H1 (cell line): ENCODE measurements at regions not wholly inside any gene's neighbourhood (a gene's known extent, or its start where the extent isn't known, plus 50 kb on each side); places are given as distances from the start of the nearest gene placed in this dataset.

ENCODE experiments used
- CTCF ChIA-PET: fragments of 300-600 bp; sonication (Branson Sonifier 250); formaldehyde crosslinking; loops from one replicate; lab custom pipeline; 2021; ENCODE audit not compliant: partially characterized antibody; lab: Charles Lee
- POLR2A ChIA-PET: fragments of 300-600 bp; sonication (Branson Sonifier 250); formaldehyde crosslinking; loops from one replicate; lab custom pipeline; 2021; ENCODE audit warnings: inconsistent platforms; ENCODE audit not compliant: partially characterized antibody; lab: Charles Lee
- DNase-seq, 2 experiments: peaks; one replicate each; pipeline versions ENCODE4 v3.0.0 to v3.0.0-alpha.2; 2010 to 2022; ENCODE audit warnings: low spot score in 2 of 2, low read depth in 1 of 2, mixed read lengths in 1 of 2
- FAIRE-seq: peaks from 2 replicates; lab custom pipeline; 2011; peaks lifted over from hg19 to GRCh38; lab: Jason Lieb, UNC
- H2AFZ ChIP-seq: 2 replicates; pipeline ENCODE4 v1.8.1; 2012; ENCODE audit warnings: low read length, inconsistent platforms
- H2AK5ac ChIP-seq: 2 replicates; pipeline ENCODE4 v1.6.1; 2013; ENCODE audit warnings: low read depth, low read length
- H2BK120ac ChIP-seq: replicated peaks from 2 replicates; pipeline ENCODE3; 2013; ENCODE audit warnings: low read depth, low read length, inconsistent platforms
- H2BK12ac ChIP-seq: 2 replicates; pipeline ENCODE4 v1.6.1; 2013; ENCODE audit warnings: low read depth, low read length
- H2BK15ac ChIP-seq: 2 replicates; pipeline ENCODE4 v1.6.1; 2013; ENCODE audit warnings: low read length
- H2BK20ac ChIP-seq: 2 replicates; pipeline ENCODE4 v1.6.1; 2013; ENCODE audit warnings: low read length
- H2BK5ac ChIP-seq: 2 replicates; pipeline ENCODE4 v1.6.1; 2013; ENCODE audit warnings: low read depth, low read length
- H3K14ac ChIP-seq: 2 replicates; pipeline ENCODE4 v1.6.1; 2013; ENCODE audit warnings: inconsistent platforms; ENCODE audit not compliant: insufficient read length
- H3K18ac ChIP-seq: 2 replicates; pipeline ENCODE4 v1.6.1; 2013; ENCODE audit warnings: low read length; ENCODE audit errors: extremely low read depth
- H3K23ac ChIP-seq: 2 replicates; pipeline ENCODE4 v1.6.1; 2013; ENCODE audit warnings: inconsistent platforms; ENCODE audit not compliant: insufficient read length
- H3K23me2 ChIP-seq: 2 replicates; pipeline ENCODE4 v1.6.1; 2013; ENCODE audit warnings: low read depth, low read length
- H3K27ac ChIP-seq: 2 replicates; pipeline ENCODE4 v1.6.1; 2011; ENCODE audit warnings: low read depth, low read length, inconsistent platforms
- H3K27me3 ChIP-seq, 4 experiments: replicated peaks in 1 of 4; 1 replicate in 1 of 4; 2 replicates in 3 of 4; pipeline versions ENCODE4 v1.6.1 to v1.8.1; 2011 to 2013; ENCODE audit warnings: low read length in 3 of 4, mild to moderate bottlenecking in 3 of 4, inconsistent platforms in 2 of 4, mixed read lengths in 2 of 4, moderate library complexity in 1 of 4; ENCODE audit not compliant: control insufficient read depth in 3 of 4, insufficient read depth in 3 of 4; ENCODE audit errors: extremely low read depth in 1 of 4
- H3K36me3 ChIP-seq, 4 experiments: 2 replicates each; pipeline versions ENCODE4 v1.6.1 to v1.8.1; 2011 to 2013; ENCODE audit warnings: mild to moderate bottlenecking in 4 of 4, low read length in 3 of 4, moderate library complexity in 2 of 4, control low read depth in 1 of 4, inconsistent platforms in 1 of 4; ENCODE audit not compliant: insufficient read depth in 4 of 4, control insufficient read depth in 2 of 4
- H3K4ac ChIP-seq: replicated peaks from 2 replicates; pipeline ENCODE3; 2013; ENCODE audit warnings: low read length, low read depth, mixed read lengths, inconsistent platforms; ENCODE audit not compliant: insufficient read length
- H3K4me1 ChIP-seq, 4 experiments: replicated peaks in 1 of 4; 1 replicate in 1 of 4; 2 replicates in 3 of 4; pipeline versions ENCODE4 v1.6.1 to v1.8.1; 2011 to 2013; ENCODE audit warnings: low read length in 3 of 4, inconsistent platforms in 2 of 4, mixed read lengths in 1 of 4; ENCODE audit not compliant: insufficient read depth in 4 of 4, control insufficient read depth in 3 of 4
- H3K4me2 ChIP-seq, 2 experiments: 2 replicates each; pipeline versions ENCODE4 v1.6.1 to v1.8.1; 2011 to 2013; ENCODE audit warnings: low read depth in 2 of 2, low read length in 2 of 2, control low read depth in 1 of 2, inconsistent platforms in 1 of 2, mild to moderate bottlenecking in 1 of 2; ENCODE audit not compliant: insufficient read depth in 1 of 2
- H3K4me3 ChIP-seq, 4 experiments: fragments of 200-600, 300-600 bp in 1 of 4; sonication (generic), shearing (Covaris generic), sonication (Bioruptor Twin) in 1 of 4; 2 replicates each; pipeline versions ENCODE4 v1.5.1 to v1.8.1; 2011 to 2016; ENCODE audit warnings: low read length in 4 of 4, low read depth in 3 of 4, control low read depth in 2 of 4, inconsistent platforms in 2 of 4, mild to moderate bottlenecking in 2 of 4, mixed read lengths in 1 of 4, moderate library complexity in 1 of 4; ENCODE audit not compliant: insufficient read depth in 2 of 4; ENCODE audit errors: extremely low read depth in 1 of 4
- H3K56ac ChIP-seq: replicated peaks from 2 replicates; pipeline ENCODE3; 2013; ENCODE audit warnings: low read depth, mild to moderate bottlenecking, mixed read lengths, low read length, inconsistent platforms; ENCODE audit not compliant: insufficient read length
- H3K79me1 ChIP-seq: 2 replicates; pipeline ENCODE4 v1.6.1; 2013; ENCODE audit warnings: low read depth, low read length, control low read depth
- H3K79me2 ChIP-seq, 2 experiments: 2 replicates each; pipeline versions ENCODE4 v1.6.1 to v1.8.1; 2012 to 2013; ENCODE audit warnings: low read length in 2 of 2, mild to moderate bottlenecking in 2 of 2, inconsistent platforms in 1 of 2; ENCODE audit not compliant: insufficient read depth in 2 of 2, control insufficient read depth in 1 of 2
- H3K9ac ChIP-seq, 4 experiments: replicated peaks in 1 of 4; 1 replicate in 1 of 4; 2 replicates in 3 of 4; pipeline versions ENCODE4 v1.6.1 to v1.8.1; 2011 to 2013; ENCODE audit warnings: low read depth in 3 of 4, low read length in 3 of 4, control low read depth in 2 of 4, mild to moderate bottlenecking in 2 of 4, moderate library complexity in 2 of 4, inconsistent platforms in 1 of 4; ENCODE audit errors: extremely low read depth in 1 of 4
- H3K9me3 ChIP-seq, 2 experiments: 2 replicates each; pipeline versions ENCODE4 v1.6.1 to v1.8.1; 2012 to 2013; ENCODE audit warnings: mild to moderate bottlenecking in 2 of 2, moderate library complexity in 2 of 2, control low read depth in 1 of 2, inconsistent platforms in 1 of 2, low read depth in 1 of 2, low read length in 1 of 2, mixed read lengths in 1 of 2; ENCODE audit not compliant: insufficient read depth in 2 of 2
- H4K20me1 ChIP-seq, 2 experiments: replicated peaks in 1 of 2; 2 replicates each; pipeline versions ENCODE3 to v1.8.1; 2011 to 2013; ENCODE audit warnings: inconsistent platforms in 2 of 2, low read length in 2 of 2, mild to moderate bottlenecking in 1 of 2; ENCODE audit not compliant: insufficient read depth in 2 of 2, control insufficient read depth in 1 of 2
- H4K5ac ChIP-seq: 2 replicates; pipeline ENCODE4 v1.6.1; 2013; ENCODE audit warnings: low read length, low read depth, mixed read lengths, inconsistent platforms; ENCODE audit not compliant: insufficient read length
- H4K8ac ChIP-seq: 2 replicates; pipeline ENCODE4 v1.8.0; 2013; ENCODE audit warnings: mild to moderate bottlenecking, moderate library complexity, low read length, inconsistent platforms; ENCODE audit not compliant: insufficient read depth; ENCODE audit errors: extremely low read depth
- H4K91ac ChIP-seq: replicated peaks from 2 replicates; pipeline ENCODE3; 2013; ENCODE audit warnings: low read length, mixed read lengths, inconsistent platforms; ENCODE audit not compliant: insufficient read length
- ASH2L ChIP-seq: fragments of 200-600, 300-600 bp; sonication (generic); IDR thresholded peaks from one replicate; pipeline ENCODE4 v1.7.1; 2017; ENCODE audit warnings: low read length
- BCL11A ChIP-seq, 2 experiments: IDR thresholded peaks; one replicate each; pipeline ENCODE4 v1.6.1; 2011; ENCODE audit warnings: low read depth in 2 of 2, low read length in 2 of 2, mild to moderate bottlenecking in 2 of 2
- JUND ChIP-seq: IDR thresholded peaks from 2 replicates; pipeline ENCODE4 v1.6.1; 2011; ENCODE audit warnings: mild to moderate bottlenecking, improper control_type of control experiment, low read length
- KDM1A ChIP-seq: fragments of 200-600, 300-600 bp; sonication (generic); IDR thresholded peaks from 2 replicates; pipeline ENCODE4 v1.7.1; 2016; ENCODE audit warnings: mild to moderate bottlenecking, low read length, borderline replicate concordance
- NRF1 ChIP-seq: IDR thresholded peaks from 2 replicates; pipeline ENCODE4 v1.6.1; 2011; ENCODE audit warnings: mild to moderate bottlenecking, low read depth, low read length, improper control_type of control experiment
- POU5F1 ChIP-seq: IDR thresholded peaks from 2 replicates; pipeline ENCODE4 v1.6.1; 2011; ENCODE audit warnings: low read depth, mild to moderate bottlenecking, low read length, moderate library complexity
- RBBP5 ChIP-seq: IDR thresholded peaks from 2 replicates; pipeline ENCODE4 v1.7.1; 2012; ENCODE audit warnings: low read depth, mild to moderate bottlenecking, inconsistent platforms, low read length, moderate library complexity, borderline replicate concordance
- RFX5 ChIP-seq: IDR thresholded peaks from 2 replicates; pipeline ENCODE4 v1.6.1; 2011; ENCODE audit warnings: low read depth, low read length, improper control_type of control experiment, borderline replicate concordance
- SAP30 ChIP-seq: fragments of 300-600 bp; sonication (generic); IDR thresholded peaks from 2 replicates; pipeline ENCODE4 v1.7.1; 2012; ENCODE audit warnings: low read length, moderate library complexity, mild to moderate bottlenecking, inconsistent platforms; ENCODE audit not compliant: insufficient read depth, insufficient replicate concordance
- SRF ChIP-seq: IDR thresholded peaks from 2 replicates; pipeline ENCODE4 v1.6.1; 2011; ENCODE audit warnings: mild to moderate bottlenecking, low read depth, low read length, moderate library complexity
- SUZ12 ChIP-seq: fragments of 200-600 bp; sonication (generic); IDR thresholded peaks from 2 replicates; pipeline ENCODE4 v1.6.1; 2012; ENCODE audit warnings: mild to moderate bottlenecking, inconsistent platforms, low read length, moderate library complexity, mixed read lengths
- TAF7 ChIP-seq: optimal IDR thresholded peaks from 2 replicates; pipeline ENCODE3; 2011; ENCODE audit warnings: low read depth, mild to moderate bottlenecking, inconsistent platforms, low read length, moderate library complexity, borderline replicate concordance
- WGBS, 2 experiments: shearing (Covaris generic) in 1 of 2; methylation state at CpG; one replicate each; pipeline versions ENCODE4 v1.1.6 to v1.1.7; 2013 to 2015; ENCODE audit warnings: low lambda C conversion rate in 2 of 2, mixed read lengths in 2 of 2, inconsistent platforms in 1 of 2, low coverage in 1 of 2, missing lambda C conversion rate in 1 of 2; ENCODE audit not compliant: insufficient replicate concordance in 2 of 2, insufficient coverage in 1 of 2, insufficient read length in 1 of 2; ENCODE audit errors: extremely low coverage in 1 of 2, missing lambda C conversion rate in 1 of 2; 5-methylcytosine and 5-hydroxymethylcytosine counted together

DNA sequence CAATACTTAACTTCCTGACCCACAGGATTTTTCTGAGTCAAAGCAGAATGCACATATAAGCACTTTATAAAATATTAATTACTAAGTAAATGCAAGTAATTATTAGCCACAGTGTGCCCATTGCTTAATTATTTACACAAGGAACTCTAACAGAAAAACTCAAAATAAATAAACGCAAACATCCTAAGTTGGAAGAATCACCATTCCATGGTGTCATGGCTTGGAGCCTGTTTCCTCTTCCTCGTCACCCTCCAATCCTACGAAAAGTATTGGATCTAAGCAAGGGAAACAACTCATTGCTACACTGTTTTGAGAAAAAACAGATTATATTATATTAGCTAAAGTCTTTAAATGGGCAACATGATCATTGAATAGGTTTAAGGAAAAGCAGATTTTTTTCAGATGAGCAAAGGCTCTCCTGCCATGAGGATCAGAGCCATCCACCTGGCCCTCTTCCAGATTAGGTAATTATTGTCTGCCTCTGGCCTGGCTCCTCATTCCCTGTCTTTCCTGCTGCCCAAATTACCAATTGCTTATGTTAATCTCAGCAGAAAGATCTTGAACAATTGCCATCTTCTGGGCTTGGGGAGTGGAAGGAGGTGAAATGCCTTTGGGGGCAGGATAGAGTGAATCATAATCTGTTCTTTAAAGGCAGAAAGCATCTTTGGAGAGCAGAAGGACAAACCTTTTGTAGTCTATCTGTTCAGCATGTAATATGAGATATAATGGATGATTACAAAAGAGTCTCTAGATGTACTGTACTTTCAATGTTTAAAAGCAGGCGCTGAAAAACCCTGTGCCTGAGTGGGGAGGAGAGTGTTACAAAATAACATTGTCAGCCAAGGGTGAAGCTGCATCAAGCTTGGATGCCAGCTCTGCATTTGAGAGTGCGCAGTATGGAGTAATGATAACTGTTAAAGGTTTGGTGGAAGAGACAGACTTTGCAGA lies 121.2 kb downstream of the DUSP10 start:
- no peak for FAIRE-seq
- H4K20me1 ChIP-seq = no peaks in the 10 kb centered on the region
- TF ChIP-seq SUZ12 (no peak), POU5F1 (no peak), ASH2L (no peak), BCL11A (IDR thresholded peaks at IDR 0.05; ENCODE audit: low read depth in 2 of 2, low read length in 2 of 2) (no peak), NRF1 (no peak), JUND (no peak), KDM1A (no peak), SRF (no peak), SAP30 (no peak), TAF7 (no peak), RFX5 (no peak), RBBP5 (no peak)

More for the DNA sequence above, 121.2 kb downstream of the DUSP10 start:
- no peak overlapping the region for H3K23ac ChIP-seq
- H3K4me2 ChIP-seq = no peak overlapping the region
- no peaks in the 10 kb centered on the region for H3K4me1 ChIP-seq
- H3K9ac ChIP-seq = no peak overlapping the region
- no peak for DNase-seq
- no peak overlapping the region for H3K14ac ChIP-seq
- ChIA-PET POLR2A (interaction anchor here (0.7 kb wide), 1 partner anchor 12 kb away, joined by 3 read pairs; no protein-coding TSS in a partner anchor), CTCF (no interaction called here)
- H3K27me3 ChIP-seq = no peaks in the 10 kb centered on the region; a peak in 1 of 7 replicates
- WGBS, 2 experiments = 89% methylated on average over 5 of the region's 5 CpGs; no CpG with 5 or more reads in 1 of the 2 experiments
- H3K27ac ChIP-seq = no peak overlapping the region
- no peaks in the 10 kb centered on the region for H3K79me2 ChIP-seq
- H3K56ac ChIP-seq = no peak overlapping the region
- no peak overlapping the region for H4K5ac ChIP-seq
- no peak overlapping the region for H2BK12ac ChIP-seq
- no peaks in the 10 kb centered on the region for H3K9me3 ChIP-seq
- H3K36me3 ChIP-seq = no peaks in the 10 kb centered on the region
- H2BK120ac ChIP-seq = no peak overlapping the region
- no peak overlapping the region for H4K8ac ChIP-seq
- no peak overlapping the region for H2BK5ac ChIP-seq
- 0 out of 2 replicates have a peak overlapping the region, but pooled peaks have one; percentile 19 for H2AFZ ChIP-seq
- H3K79me1 ChIP-seq = no peaks in the 10 kb centered on the region
- H3K23me2 ChIP-seq = no peaks in the 10 kb centered on the region
- no peak overlapping the region for H3K18ac ChIP-seq
- H3K4me3 ChIP-seq = no peak overlapping the region
- no peak overlapping the region for H2AK5ac ChIP-seq
- H4K91ac ChIP-seq = no peak overlapping the region
- no peak overlapping the region for H3K4ac ChIP-seq
- no peak overlapping the region for H2BK15ac ChIP-seq
- no peak overlapping the region for H2BK20ac ChIP-seq
